RWPE2 (cell line): ENCODE measurements at regions not wholly inside any gene's neighbourhood (a gene's known extent, or its start where the extent isn't known, plus 50 kb on each side); places are given as distances from the start of the nearest gene placed in this dataset.

Experiments
- ATAC-seq: fragments of 200-7000 bp; cut with Tn5 transposase; 3 replicates; pipeline ENCODE4 v1.9.1; 2021; ENCODE audit warnings: low read depth
- DNase-seq: peaks from one replicate; pipeline ENCODE4 v3.0.0-alpha.2; 2020; ENCODE audit warnings: low spot score
- H3K27ac ChIP-seq: fragments of 450-650 bp; 2 replicates; pipeline ENCODE4 v1.5.1; 2017; ENCODE audit warnings: mild to moderate bottlenecking; ENCODE audit not compliant: poor library complexity, severe bottlenecking
- H3K27me3 ChIP-seq: fragments of 250-450 bp; sonication (Bioruptor Pico); 2 replicates; pipeline ENCODE4 v1.5.1; 2021; ENCODE audit warnings: mild to moderate bottlenecking, moderate library complexity; ENCODE audit not compliant: insufficient read depth, poor library complexity, severe bottlenecking
- H3K36me3 ChIP-seq: fragments of 250-450 bp; sonication (Bioruptor Pico); 2 replicates; pipeline ENCODE4 v1.5.1; 2020; ENCODE audit warnings: low read depth, mild to moderate bottlenecking, moderate library complexity
- H3K4me1 ChIP-seq: fragments of 250-450 bp; sonication (Bioruptor Pico); 2 replicates; pipeline ENCODE4 v1.5.1; 2021; ENCODE audit warnings: mild to moderate bottlenecking, moderate library complexity; ENCODE audit not compliant: insufficient read depth, poor library complexity, severe bottlenecking
- H3K4me3 ChIP-seq: fragments of 250-450 bp; sonication (Bioruptor Pico); 2 replicates; pipeline ENCODE4 v1.5.1; 2021; ENCODE audit warnings: mild to moderate bottlenecking, moderate library complexity; ENCODE audit not compliant: severe bottlenecking
- H3K9me3 ChIP-seq: fragments of 250-450 bp; sonication (Bioruptor Pico); 2 replicates; pipeline ENCODE4 v1.5.1; 2021; ENCODE audit warnings: mild to moderate bottlenecking, moderate library complexity; ENCODE audit not compliant: severe bottlenecking
- TF ChIP-seq, protein P1 (sequence below): fragments of 450-650 bp; IDR thresholded peaks from one replicate; pipeline ENCODE4 v1.5.1; 2017; ENCODE audit warnings: mild to moderate bottlenecking, moderate library complexity; ENCODE audit not compliant: poor library complexity, severe bottlenecking

DNA sequence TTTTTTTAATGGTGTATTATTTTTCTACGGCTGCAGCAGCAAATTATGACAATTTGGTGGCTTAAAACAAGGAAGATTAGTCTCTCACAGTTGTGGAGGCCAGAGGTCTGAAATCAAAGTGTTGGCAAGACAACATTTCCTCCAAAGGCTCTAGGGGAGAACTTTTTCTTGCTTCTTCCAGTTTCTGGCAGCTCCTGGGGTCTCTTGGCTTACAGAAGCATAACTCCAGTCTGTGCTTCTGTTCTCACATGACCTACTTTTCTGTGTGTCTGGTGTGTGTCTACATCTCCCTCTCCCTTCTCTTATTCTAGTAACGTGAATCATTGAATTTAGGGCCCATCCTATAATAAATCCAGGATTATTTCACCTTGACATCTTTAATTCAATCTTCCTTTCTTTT, 551.9 kb upstream of the LUZP2 start:
- Histone ChIP-seq H3K27ac (no peak overlapping the region), H3K27me3 (no peaks in the 10 kb centered on the region), H3K4me3 (no peak overlapping the region), H3K9me3 (no peaks in the 10 kb centered on the region), H3K4me1 (no peaks in the 10 kb centered on the region), H3K36me3 (no peaks in the 10 kb centered on the region)
- ATAC-seq (no peak), DNase-seq (no peak)
- TF ChIP-seq, protein P1, sequence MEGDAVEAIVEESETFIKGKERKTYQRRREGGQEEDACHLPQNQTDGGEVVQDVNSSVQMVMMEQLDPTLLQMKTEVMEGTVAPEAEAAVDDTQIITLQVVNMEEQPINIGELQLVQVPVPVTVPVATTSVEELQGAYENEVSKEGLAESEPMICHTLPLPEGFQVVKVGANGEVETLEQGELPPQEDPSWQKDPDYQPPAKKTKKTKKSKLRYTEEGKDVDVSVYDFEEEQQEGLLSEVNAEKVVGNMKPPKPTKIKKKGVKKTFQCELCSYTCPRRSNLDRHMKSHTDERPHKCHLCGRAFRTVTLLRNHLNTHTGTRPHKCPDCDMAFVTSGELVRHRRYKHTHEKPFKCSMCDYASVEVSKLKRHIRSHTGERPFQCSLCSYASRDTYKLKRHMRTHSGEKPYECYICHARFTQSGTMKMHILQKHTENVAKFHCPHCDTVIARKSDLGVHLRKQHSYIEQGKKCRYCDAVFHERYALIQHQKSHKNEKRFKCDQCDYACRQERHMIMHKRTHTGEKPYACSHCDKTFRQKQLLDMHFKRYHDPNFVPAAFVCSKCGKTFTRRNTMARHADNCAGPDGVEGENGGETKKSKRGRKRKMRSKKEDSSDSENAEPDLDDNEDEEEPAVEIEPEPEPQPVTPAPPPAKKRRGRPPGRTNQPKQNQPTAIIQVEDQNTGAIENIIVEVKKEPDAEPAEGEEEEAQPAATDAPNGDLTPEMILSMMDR, result no peak

DNA sequence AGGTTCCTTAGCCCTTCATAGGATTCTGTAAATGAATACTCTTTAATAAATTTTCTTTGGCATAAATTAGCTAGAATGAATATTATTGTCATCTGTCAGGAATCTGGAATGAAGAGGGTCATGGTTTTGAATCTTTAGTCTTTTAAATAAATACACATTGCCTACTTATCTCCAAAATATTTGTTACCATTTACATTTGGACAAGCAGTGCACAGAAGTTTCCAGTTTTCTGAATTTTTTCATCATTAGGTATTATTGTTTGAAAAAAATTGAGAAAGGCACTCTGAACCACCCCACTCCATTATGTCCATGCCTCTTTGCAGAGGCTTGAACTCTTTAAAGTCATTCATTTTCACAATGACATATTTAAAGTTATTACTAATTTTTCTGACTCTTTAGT, 549.0 kb upstream of the LUZP2 start:
- ATAC-seq (no peak), DNase-seq (no peak)
- no peaks in the 10 kb centered on the region for H3K4me1 ChIP-seq
- H3K4me3 ChIP-seq, result no peak overlapping the region
- TF ChIP-seq, protein P1, result no peak
- no peaks in the 10 kb centered on the region for H3K9me3 ChIP-seq
- no peak overlapping the region for H3K27ac ChIP-seq
- no peaks in the 10 kb centered on the region for H3K36me3 ChIP-seq
- H3K27me3 ChIP-seq, result no peaks in the 10 kb centered on the region

DNA sequence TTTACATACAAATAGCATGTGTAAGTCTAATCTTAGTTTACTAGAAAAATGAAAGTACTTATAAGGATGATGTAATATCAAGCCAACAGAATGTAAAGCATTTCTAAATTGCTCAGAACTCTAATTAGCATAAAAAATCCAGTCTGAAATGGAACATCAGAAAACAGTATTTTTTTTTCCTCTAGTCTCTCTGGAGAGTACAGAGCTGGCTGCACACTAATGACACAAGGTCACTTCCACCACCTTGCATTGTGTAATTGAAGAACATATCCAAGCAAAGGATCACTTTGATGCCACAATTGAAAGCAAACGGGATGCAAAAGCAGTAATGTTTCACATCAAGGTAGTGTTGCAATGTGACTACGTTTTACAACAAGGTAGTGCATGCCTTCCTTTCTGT, 548.0 kb upstream of the LUZP2 start:
- Histone ChIP-seq H3K4me1 (no peaks in the 10 kb centered on the region), H3K27me3 (no peaks in the 10 kb centered on the region), H3K4me3 (no peak overlapping the region), H3K9me3 (no peaks in the 10 kb centered on the region), H3K36me3 (no peaks in the 10 kb centered on the region), H3K27ac (no peak overlapping the region)
- TF ChIP-seq, protein P1, result no peak
- ATAC-seq, result no peak
- no peak for DNase-seq

DNA sequence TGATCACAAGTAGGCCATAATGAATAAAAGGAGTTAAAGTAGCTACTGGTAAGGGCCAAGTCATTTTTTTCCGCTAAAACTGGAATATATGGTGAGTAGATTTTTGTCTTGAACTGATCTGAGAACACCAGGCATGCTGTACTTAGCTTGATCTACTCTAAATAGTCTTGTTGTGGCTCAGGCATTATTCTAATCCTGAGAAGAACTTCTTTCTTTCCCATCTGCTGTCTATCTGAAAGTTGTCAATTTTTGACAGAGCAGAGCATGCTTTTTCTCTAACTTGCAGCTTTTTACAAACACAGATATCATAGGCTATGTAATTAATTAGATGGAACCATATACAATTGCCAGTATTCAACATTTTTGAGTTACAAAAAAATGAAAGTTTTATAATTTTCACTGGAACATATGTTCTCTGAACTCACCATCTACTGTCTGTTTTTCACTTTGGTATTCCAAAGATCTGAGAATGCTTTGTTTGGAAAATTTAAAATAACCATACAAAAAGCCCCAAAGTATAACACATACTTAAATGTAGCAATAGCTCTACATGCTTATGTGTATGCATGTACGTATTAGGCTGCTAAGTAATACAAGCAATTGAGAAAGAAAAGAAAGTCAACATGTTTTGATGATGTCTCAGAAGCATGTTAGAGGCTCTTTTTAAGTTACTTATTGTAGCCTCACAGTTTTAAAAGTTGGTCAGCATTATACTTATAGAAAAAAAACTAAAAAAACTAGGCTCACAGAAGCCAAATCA, 542.7 kb upstream of the LUZP2 start:
- no peak overlapping the region for H3K4me3 ChIP-seq
- no peaks in the 10 kb centered on the region for H3K36me3 ChIP-seq
- no peaks in the 10 kb centered on the region for H3K27me3 ChIP-seq
- H3K27ac ChIP-seq, result no peak overlapping the region
- H3K4me1 ChIP-seq, result no peaks in the 10 kb centered on the region
- DNase-seq (no peak), ATAC-seq (no peak)
- no peaks in the 10 kb centered on the region for H3K9me3 ChIP-seq
- TF ChIP-seq, protein P1, result no peak

DNA sequence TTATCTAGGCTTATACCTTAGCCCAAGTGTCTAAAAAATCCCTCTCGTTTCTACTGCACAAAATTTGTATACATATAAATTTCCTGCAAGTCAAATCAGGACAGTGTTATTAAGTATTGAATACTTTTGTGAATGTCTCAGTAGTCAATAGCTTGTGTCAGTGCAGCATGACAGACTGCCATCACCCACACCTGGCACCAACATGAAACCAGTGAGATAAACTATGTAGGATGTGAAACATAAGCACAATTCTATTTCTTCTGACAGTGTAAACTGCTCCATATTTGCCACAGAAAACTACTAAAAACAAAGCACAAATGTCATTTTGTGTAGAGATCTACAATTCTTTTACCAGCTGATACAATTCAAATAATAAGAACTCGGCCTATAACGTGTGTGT, 542.1 kb upstream of the LUZP2 start:
- no peaks in the 10 kb centered on the region for H3K27me3 ChIP-seq
- no peak for DNase-seq
- H3K9me3 ChIP-seq, result no peaks in the 10 kb centered on the region
- H3K36me3 ChIP-seq, result no peaks in the 10 kb centered on the region
- H3K4me1 ChIP-seq, result no peaks in the 10 kb centered on the region
- TF ChIP-seq, protein P1, result no peak
- no peak for ATAC-seq
- no peak overlapping the region for H3K27ac ChIP-seq
- no peak overlapping the region for H3K4me3 ChIP-seq
